Endothelial cell of umbilical vein (primary cell): ENCODE measurements at regions not wholly inside any gene's neighbourhood (a gene's known extent, or its start where the extent isn't known, plus 50 kb on each side); places are given as distances from the start of the nearest gene placed in this dataset.

Experiments
- BruUV-seq: library from RNA; stranded (reverse); fragments of 400-500 nt; replicated peaks from 2 replicates; lab custom pipeline; 2021; lab: Mats Ljungman, UMichigan
- CTCF ChIA-PET: fragments of 300-600, 350-600 bp; sonication (Branson Sonifier 250); formaldehyde crosslinking; loops from one replicate; lab custom pipeline; 2021; ENCODE audit warnings: antibody characterized with exemption, inconsistent platforms; lab: Charles Lee
- POLR2A ChIA-PET: fragments of 300-600, 350-600 bp; sonication (Branson Sonifier 250); formaldehyde crosslinking; loops from one replicate; lab custom pipeline; 2021; ENCODE audit warnings: antibody characterized with exemption, inconsistent platforms; lab: Charles Lee
- DNase-seq: peaks from one replicate; pipeline ENCODE4 v3.0.0-alpha.2; 2011; ENCODE audit warnings: low read depth, low spot score
- FAIRE-seq: peaks from 2 replicates; lab custom pipeline; 2011; peaks lifted over from hg19 to GRCh38; lab: Jason Lieb, UNC
- H2AFZ ChIP-seq: 2 replicates; pipeline ENCODE4 v1.6.0; 2012; ENCODE audit warnings: low read depth, low read length, control low read depth, inconsistent platforms
- H3K27ac ChIP-seq: 2 replicates; pipeline ENCODE4 v1.5.1; 2011; ENCODE audit warnings: low read depth, mild to moderate bottlenecking, control low read depth, low read length, moderate library complexity; ENCODE audit not compliant: insufficient read depth
- H3K27me3 ChIP-seq, 2 experiments: 2 replicates each; pipeline versions ENCODE4 v1.6.0 to v1.6.1; 2011; ENCODE audit warnings: low read length in 2 of 2, mixed read lengths in 1 of 2; ENCODE audit not compliant: control insufficient read depth in 2 of 2, insufficient read depth in 2 of 2
- H3K36me3 ChIP-seq, 2 experiments: 2 replicates in 1 of 2; 3 replicates in 1 of 2; pipeline ENCODE4 v1.5.1; 2011; ENCODE audit warnings: low read length in 2 of 2, mild to moderate bottlenecking in 1 of 2, moderate library complexity in 1 of 2; ENCODE audit not compliant: control insufficient read depth in 2 of 2, insufficient read depth in 2 of 2; ENCODE audit errors: extremely low read depth in 1 of 2
- H3K4me1 ChIP-seq: 3 replicates; pipeline ENCODE4 v1.5.1; 2011; ENCODE audit warnings: mild to moderate bottlenecking, low read length; ENCODE audit not compliant: control insufficient read depth, insufficient read depth; ENCODE audit errors: extremely low read depth
- H3K4me2 ChIP-seq: 2 replicates; pipeline ENCODE4 v1.6.1; 2011; ENCODE audit warnings: low read length, control low read depth, mixed read lengths; ENCODE audit not compliant: insufficient read depth
- H3K4me3 ChIP-seq, 3 experiments: fragments of 200-600 bp in 1 of 3; sonication (generic), shearing (Covaris generic) in 1 of 3; replicated peaks in 1 of 3; 2 replicates each; pipeline ENCODE4 v1.5.1; 2011 to 2016; ENCODE audit warnings: control low read depth in 3 of 3, low read length in 3 of 3, mild to moderate bottlenecking in 2 of 3, inconsistent platforms in 1 of 3, low read depth in 1 of 3, moderate library complexity in 1 of 3; ENCODE audit not compliant: insufficient read depth in 1 of 3
- H3K79me2 ChIP-seq: 2 replicates; pipeline ENCODE4 v1.6.0; 2012; ENCODE audit warnings: low read length, inconsistent platforms; ENCODE audit not compliant: control insufficient read depth, insufficient read depth
- H3K9ac ChIP-seq: replicated peaks from 2 replicates; pipeline ENCODE3; 2011; ENCODE audit warnings: low read length, control low read depth; ENCODE audit not compliant: insufficient read depth; ENCODE audit errors: extremely low read depth
- H3K9me1 ChIP-seq: replicated peaks from 3 replicates; pipeline ENCODE4 v1.6.0; 2011; ENCODE audit warnings: mild to moderate bottlenecking, low read length; ENCODE audit not compliant: control insufficient read depth, insufficient read depth; ENCODE audit errors: extremely low read depth
- H3K9me3 ChIP-seq: replicated peaks from 2 replicates; pipeline ENCODE4 v1.5.1; 2012; ENCODE audit warnings: low read length, inconsistent platforms; ENCODE audit not compliant: control insufficient read depth, insufficient read depth
- H4K20me1 ChIP-seq: replicated peaks from 2 replicates; pipeline ENCODE3; 2011; ENCODE audit warnings: mild to moderate bottlenecking, low read length; ENCODE audit not compliant: control insufficient read depth, insufficient read depth; ENCODE audit errors: extremely low read depth
- EZH2 ChIP-seq: IDR thresholded peaks from 2 replicates; pipeline ENCODE4 v1.6.1; 2012; ENCODE audit warnings: borderline replicate concordance, low read depth, mild to moderate bottlenecking, moderate library complexity, low read length, inconsistent platforms; ENCODE audit not compliant: severe bottlenecking
- FOS ChIP-seq: IDR thresholded peaks from 2 replicates; pipeline ENCODE4 v1.6.1; 2011; ENCODE audit warnings: mild to moderate bottlenecking, low read length, moderate library complexity, borderline replicate concordance; ENCODE audit not compliant: insufficient read depth
- GATA2 ChIP-seq: IDR thresholded peaks from 2 replicates; pipeline ENCODE4 v1.7.0; 2011; ENCODE audit warnings: low read depth, mild to moderate bottlenecking, moderate library complexity, mixed read lengths, low read length; ENCODE audit not compliant: insufficient read length, insufficient read depth
- JUN ChIP-seq: IDR thresholded peaks from 2 replicates; pipeline ENCODE4 v1.6.1; 2011; ENCODE audit warnings: borderline replicate concordance, low read depth; ENCODE audit not compliant: insufficient read length, insufficient read depth
- MAX ChIP-seq: IDR thresholded peaks from 2 replicates; pipeline ENCODE4 v1.6.1; 2011; ENCODE audit not compliant: insufficient read depth, insufficient read length
- MYC ChIP-seq: IDR thresholded peaks from one replicate; pipeline ENCODE4 v1.6.1; 2011; ENCODE audit warnings: mild to moderate bottlenecking, low read depth, low read length
- POLR2A ChIP-seq: IDR thresholded peaks from 2 replicates; pipeline ENCODE4 v1.6.1; 2012; ENCODE audit warnings: low read depth, mild to moderate bottlenecking, control low read depth, low read length
- POLR2AphosphoS5 ChIP-seq: IDR thresholded peaks from 2 replicates; pipeline ENCODE4 v1.6.1; 2012; ENCODE audit warnings: low read depth, mild to moderate bottlenecking, control low read depth, low read length, moderate library complexity; ENCODE audit not compliant: insufficient read depth
- dilution Hi-C: fragments of 300-500 bp; cut with MboI; formaldehyde crosslinking; loops from one replicate; pipeline ENCODE4 v1.15.0; 2019; ENCODE audit warnings: low sequenced_read_pairs; ENCODE audit not compliant: extremely low pct_ligation_motif_present
- intact Hi-C: fragments of 100-400 bp; cut with micrococcal nuclease; formaldehyde crosslinking; loops from one replicate; pipeline ENCODE4 v1.10.0; 2022
- TF ChIP-seq, protein P1 (sequence below), 2 donors: IDR thresholded peaks; 1 replicate in 1 of 2; 2 replicates in 1 of 2; pipeline ENCODE4 v1.5.1; 2011; ENCODE audit warnings: low read length in 2 of 2, mild to moderate bottlenecking in 2 of 2, moderate library complexity in 2 of 2, control low read depth in 1 of 2, inconsistent platforms in 1 of 2, low read depth in 1 of 2; ENCODE audit not compliant: insufficient read depth in 1 of 2; ENCODE audit errors: extremely low read depth in 1 of 2

- intact Hi-C loops (no loop called here), dilution Hi-C loops (no loop called here)
- Histone ChIP-seq H2AFZ (no peak overlapping the region), H3K4me3 (no peak overlapping the region), H3K9ac (no peak overlapping the region), H3K27me3 (no peaks in the 10 kb centered on the region), H3K4me1 (no peaks in the 10 kb centered on the region), H3K36me3 (no peaks in the 10 kb centered on the region), H3K79me2 (no peaks in the 10 kb centered on the region), H3K9me1 (no peaks in the 10 kb centered on the region), H4K20me1 (no peaks in the 10 kb centered on the region), H3K4me2 (no peak overlapping the region), H3K27ac (no peak overlapping the region), H3K9me3 (no peaks in the 10 kb centered on the region)
- DNase-seq (no peak), FAIRE-seq (no peak)
- ChIA-PET POLR2A (no interaction called here), CTCF (no interaction called here)
- BruUV-seq: no TSS peak
- no peak for TF ChIP-seq POLR2A
- TF ChIP-seq MYC: no peak
- TF ChIP-seq EZH2: no peak
- TF ChIP-seq GATA2: no peak
- no peak for TF ChIP-seq POLR2AphosphoS5
- no peak for TF ChIP-seq FOS
- no peak for TF ChIP-seq MAX
- TF ChIP-seq, protein P1, sequence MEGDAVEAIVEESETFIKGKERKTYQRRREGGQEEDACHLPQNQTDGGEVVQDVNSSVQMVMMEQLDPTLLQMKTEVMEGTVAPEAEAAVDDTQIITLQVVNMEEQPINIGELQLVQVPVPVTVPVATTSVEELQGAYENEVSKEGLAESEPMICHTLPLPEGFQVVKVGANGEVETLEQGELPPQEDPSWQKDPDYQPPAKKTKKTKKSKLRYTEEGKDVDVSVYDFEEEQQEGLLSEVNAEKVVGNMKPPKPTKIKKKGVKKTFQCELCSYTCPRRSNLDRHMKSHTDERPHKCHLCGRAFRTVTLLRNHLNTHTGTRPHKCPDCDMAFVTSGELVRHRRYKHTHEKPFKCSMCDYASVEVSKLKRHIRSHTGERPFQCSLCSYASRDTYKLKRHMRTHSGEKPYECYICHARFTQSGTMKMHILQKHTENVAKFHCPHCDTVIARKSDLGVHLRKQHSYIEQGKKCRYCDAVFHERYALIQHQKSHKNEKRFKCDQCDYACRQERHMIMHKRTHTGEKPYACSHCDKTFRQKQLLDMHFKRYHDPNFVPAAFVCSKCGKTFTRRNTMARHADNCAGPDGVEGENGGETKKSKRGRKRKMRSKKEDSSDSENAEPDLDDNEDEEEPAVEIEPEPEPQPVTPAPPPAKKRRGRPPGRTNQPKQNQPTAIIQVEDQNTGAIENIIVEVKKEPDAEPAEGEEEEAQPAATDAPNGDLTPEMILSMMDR (IDR thresholded peaks at IDR 0.05; ENCODE audit: extremely low read depth in 1 of 2, insufficient read depth in 1 of 2, low read depth in 1 of 2, low read length in 2 of 2): no peak
- no peak for TF ChIP-seq JUN
Observed at GRCh38 chr3:109864452-109864851, 527.1 kb upstream of the DPPA4 start.
